OCI-LY1 (cell line): ENCODE measurements at regions not wholly inside any gene's neighbourhood (a gene's known extent, or its start where the extent isn't known, plus 50 kb on each side); places are given as distances from the start of the nearest gene placed in this dataset.
"Not testable (repeated sequence)": the region's sequence is repeated elsewhere in the genome, so short reads cannot be mapped to it uniquely, and the experiment has no call there.

Experiments used
- CTCF ChIP-seq: fragments of 200-600 bp; sonication (generic), shearing (Covaris generic); IDR thresholded peaks from 2 replicates; pipeline ENCODE4 v1.5.1; 2017; ENCODE audit warnings: mild to moderate bottlenecking, antibody characterized with exemption, low read length, moderate library complexity, mixed read lengths
- EZH2 ChIP-seq: fragments of 200-600 bp; sonication (generic), shearing (Covaris generic); IDR thresholded peaks from 2 replicates; pipeline ENCODE4 v1.8.0; 2017; ENCODE audit warnings: borderline replicate concordance, mixed run types, mild to moderate bottlenecking, antibody characterized with exemption, low read length, moderate library complexity, mixed read lengths

DNA sequence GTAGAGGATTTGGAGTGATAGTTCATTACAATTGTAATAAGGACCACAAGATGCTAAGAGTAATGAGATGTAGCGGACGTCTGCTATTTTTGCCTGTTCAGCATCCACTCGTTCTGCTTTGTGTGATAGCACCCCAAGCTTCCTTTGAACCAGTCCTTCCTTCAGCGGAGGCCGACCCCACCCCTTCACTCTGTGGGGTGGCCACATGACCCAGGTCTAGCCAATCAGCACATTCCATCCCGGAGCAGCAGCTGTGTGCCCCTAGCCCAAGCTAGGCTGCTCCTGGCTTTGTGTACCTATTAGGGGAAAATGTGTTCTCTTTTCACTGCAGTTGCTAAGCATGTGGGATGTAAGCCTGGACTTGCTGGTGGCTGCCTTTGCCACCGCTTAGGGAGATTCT is 111.8 kb upstream of the CRYM start:
- not testable (repeated sequence) for TF ChIP-seq EZH2, CTCF
